ENCODE measurements at regions not wholly inside any gene's neighbourhood (a gene's known extent, or its start where the extent isn't known, plus 50 kb on each side); places are given as distances from the start of the nearest gene placed in this dataset.

DNA sequence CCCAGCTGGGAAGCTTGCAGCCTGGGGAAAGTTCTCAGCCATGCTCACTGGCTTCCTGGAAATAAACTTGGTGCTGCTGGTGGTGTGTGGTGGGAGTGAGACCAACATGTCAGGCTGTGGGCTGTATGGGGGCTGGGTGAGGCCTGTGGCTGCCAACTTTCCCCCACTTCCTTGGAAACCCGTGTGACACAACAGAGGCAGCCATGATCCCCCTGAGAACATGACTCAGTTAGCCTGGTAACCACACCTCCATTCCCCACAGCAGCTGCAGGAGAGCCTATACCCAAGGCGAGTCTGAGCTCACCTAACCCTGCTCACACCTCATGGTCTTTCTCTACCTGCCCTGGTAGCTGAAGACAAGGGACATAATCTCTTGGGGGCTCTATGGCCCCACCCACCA, 72.7 kb upstream of the RGMB start (continued):
- TF ChIP-seq, protein P1, sequence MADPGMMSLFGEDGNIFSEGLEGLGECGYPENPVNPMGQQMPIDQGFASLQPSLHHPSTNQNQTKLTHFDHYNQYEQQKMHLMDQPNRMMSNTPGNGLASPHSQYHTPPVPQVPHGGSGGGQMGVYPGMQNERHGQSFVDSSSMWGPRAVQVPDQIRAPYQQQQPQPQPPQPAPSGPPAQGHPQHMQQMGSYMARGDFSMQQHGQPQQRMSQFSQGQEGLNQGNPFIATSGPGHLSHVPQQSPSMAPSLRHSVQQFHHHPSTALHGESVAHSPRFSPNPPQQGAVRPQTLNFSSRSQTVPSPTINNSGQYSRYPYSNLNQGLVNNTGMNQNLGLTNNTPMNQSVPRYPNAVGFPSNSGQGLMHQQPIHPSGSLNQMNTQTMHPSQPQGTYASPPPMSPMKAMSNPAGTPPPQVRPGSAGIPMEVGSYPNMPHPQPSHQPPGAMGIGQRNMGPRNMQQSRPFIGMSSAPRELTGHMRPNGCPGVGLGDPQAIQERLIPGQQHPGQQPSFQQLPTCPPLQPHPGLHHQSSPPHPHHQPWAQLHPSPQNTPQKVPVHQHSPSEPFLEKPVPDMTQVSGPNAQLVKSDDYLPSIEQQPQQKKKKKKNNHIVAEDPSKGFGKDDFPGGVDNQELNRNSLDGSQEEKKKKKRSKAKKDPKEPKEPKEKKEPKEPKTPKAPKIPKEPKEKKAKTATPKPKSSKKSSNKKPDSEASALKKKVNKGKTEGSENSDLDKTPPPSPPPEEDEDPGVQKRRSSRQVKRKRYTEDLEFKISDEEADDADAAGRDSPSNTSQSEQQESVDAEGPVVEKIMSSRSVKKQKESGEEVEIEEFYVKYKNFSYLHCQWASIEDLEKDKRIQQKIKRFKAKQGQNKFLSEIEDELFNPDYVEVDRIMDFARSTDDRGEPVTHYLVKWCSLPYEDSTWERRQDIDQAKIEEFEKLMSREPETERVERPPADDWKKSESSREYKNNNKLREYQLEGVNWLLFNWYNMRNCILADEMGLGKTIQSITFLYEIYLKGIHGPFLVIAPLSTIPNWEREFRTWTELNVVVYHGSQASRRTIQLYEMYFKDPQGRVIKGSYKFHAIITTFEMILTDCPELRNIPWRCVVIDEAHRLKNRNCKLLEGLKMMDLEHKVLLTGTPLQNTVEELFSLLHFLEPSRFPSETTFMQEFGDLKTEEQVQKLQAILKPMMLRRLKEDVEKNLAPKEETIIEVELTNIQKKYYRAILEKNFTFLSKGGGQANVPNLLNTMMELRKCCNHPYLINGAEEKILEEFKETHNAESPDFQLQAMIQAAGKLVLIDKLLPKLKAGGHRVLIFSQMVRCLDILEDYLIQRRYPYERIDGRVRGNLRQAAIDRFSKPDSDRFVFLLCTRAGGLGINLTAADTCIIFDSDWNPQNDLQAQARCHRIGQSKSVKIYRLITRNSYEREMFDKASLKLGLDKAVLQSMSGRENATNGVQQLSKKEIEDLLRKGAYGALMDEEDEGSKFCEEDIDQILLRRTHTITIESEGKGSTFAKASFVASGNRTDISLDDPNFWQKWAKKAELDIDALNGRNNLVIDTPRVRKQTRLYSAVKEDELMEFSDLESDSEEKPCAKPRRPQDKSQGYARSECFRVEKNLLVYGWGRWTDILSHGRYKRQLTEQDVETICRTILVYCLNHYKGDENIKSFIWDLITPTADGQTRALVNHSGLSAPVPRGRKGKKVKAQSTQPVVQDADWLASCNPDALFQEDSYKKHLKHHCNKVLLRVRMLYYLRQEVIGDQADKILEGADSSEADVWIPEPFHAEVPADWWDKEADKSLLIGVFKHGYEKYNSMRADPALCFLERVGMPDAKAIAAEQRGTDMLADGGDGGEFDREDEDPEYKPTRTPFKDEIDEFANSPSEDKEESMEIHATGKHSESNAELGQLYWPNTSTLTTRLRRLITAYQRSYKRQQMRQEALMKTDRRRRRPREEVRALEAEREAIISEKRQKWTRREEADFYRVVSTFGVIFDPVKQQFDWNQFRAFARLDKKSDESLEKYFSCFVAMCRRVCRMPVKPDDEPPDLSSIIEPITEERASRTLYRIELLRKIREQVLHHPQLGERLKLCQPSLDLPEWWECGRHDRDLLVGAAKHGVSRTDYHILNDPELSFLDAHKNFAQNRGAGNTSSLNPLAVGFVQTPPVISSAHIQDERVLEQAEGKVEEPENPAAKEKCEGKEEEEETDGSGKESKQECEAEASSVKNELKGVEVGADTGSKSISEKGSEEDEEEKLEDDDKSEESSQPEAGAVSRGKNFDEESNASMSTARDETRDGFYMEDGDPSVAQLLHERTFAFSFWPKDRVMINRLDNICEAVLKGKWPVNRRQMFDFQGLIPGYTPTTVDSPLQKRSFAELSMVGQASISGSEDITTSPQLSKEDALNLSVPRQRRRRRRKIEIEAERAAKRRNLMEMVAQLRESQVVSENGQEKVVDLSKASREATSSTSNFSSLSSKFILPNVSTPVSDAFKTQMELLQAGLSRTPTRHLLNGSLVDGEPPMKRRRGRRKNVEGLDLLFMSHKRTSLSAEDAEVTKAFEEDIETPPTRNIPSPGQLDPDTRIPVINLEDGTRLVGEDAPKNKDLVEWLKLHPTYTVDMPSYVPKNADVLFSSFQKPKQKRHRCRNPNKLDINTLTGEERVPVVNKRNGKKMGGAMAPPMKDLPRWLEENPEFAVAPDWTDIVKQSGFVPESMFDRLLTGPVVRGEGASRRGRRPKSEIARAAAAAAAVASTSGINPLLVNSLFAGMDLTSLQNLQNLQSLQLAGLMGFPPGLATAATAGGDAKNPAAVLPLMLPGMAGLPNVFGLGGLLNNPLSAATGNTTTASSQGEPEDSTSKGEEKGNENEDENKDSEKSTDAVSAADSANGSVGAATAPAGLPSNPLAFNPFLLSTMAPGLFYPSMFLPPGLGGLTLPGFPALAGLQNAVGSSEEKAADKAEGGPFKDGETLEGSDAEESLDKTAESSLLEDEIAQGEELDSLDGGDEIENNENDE (IDR thresholded peaks at IDR 0.05; ENCODE audit: insufficient replicate concordance, low read length), result no peak
- TF ChIP-seq CHD2 (IDR thresholded peaks at IDR 0.05; ENCODE audit: low read length) (no peak), SIRT6 (IDR thresholded peaks at IDR 0.05; ENCODE audit: low read length) (no peak), SP1 (IDR thresholded peaks at IDR 0.05; ENCODE audit: low read depth, low read length) (no peak), KDM4A (IDR thresholded peaks at IDR 0.05; ENCODE audit: low read depth, low read length, severe bottlenecking) (no peak)
- TF ChIP-seq, protein P2, sequence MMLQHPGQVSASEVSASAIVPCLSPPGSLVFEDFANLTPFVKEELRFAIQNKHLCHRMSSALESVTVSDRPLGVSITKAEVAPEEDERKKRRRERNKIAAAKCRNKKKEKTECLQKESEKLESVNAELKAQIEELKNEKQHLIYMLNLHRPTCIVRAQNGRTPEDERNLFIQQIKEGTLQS (IDR thresholded peaks at IDR 0.05; ENCODE audit: insufficient read depth, low read depth, low read length), result no peak

Data from H1 (cell line).